ENCODE measurements at regions not wholly inside any gene's neighbourhood (a gene's known extent, or its start where the extent isn't known, plus 50 kb on each side); places are given as distances from the start of the nearest gene placed in this dataset.

- Mint-ChIP-seq H3K9me3 (no peaks in the 10 kb centered on the region), H3K36me3 (ENCODE audit: low read depth) (no peaks in the 10 kb centered on the region), H3K4me1 (ENCODE audit: low read depth) (peaks cover 4% of the 10 kb centered on the region), H3K4me3 (no peak overlapping the region), H3K27ac (no peak overlapping the region), H3K27me3 (ENCODE audit: low read depth) (no peaks in the 10 kb centered on the region)
- DNase-seq (ENCODE audit: low spot score): no peak
Observed at GRCh38 chr13:74919914-74920313, 562.1 kb downstream of the TBC1D4 start.

- Mint-ChIP-seq H3K4me1 (ENCODE audit: low read depth) (no peaks in the 10 kb centered on the region), H3K9me3 (no peaks in the 10 kb centered on the region), H3K27me3 (ENCODE audit: low read depth) (no peaks in the 10 kb centered on the region), H3K27ac (no peak overlapping the region), H3K36me3 (ENCODE audit: low read depth) (no peaks in the 10 kb centered on the region), H3K4me3 (no peak overlapping the region)
- DNase-seq (ENCODE audit: low spot score): no peak
Observed at GRCh38 chr13:74912898-74913297, 569.1 kb downstream of the TBC1D4 start.

- Mint-ChIP-seq H3K4me3 (no peak overlapping the region), H3K36me3 (ENCODE audit: low read depth) (no peaks in the 10 kb centered on the region), H3K4me1 (ENCODE audit: low read depth) (no peaks in the 10 kb centered on the region), H3K9me3 (no peaks in the 10 kb centered on the region), H3K27ac (no peak overlapping the region), H3K27me3 (ENCODE audit: low read depth) (no peaks in the 10 kb centered on the region)
- DNase-seq (ENCODE audit: low spot score): no peak
Observed at GRCh38 chr13:74910415-74910814, 571.6 kb downstream of the TBC1D4 start.

GRCh38 chr13:74907788-74908187 is 574.2 kb downstream of the TBC1D4 start:
- no peak overlapping the region for H3K27ac Mint-ChIP-seq
- DNase-seq (ENCODE audit: low spot score): no peak
- no peaks in the 10 kb centered on the region for H3K4me1 Mint-ChIP-seq (ENCODE audit: low read depth)
- H3K36me3 Mint-ChIP-seq (ENCODE audit: low read depth): no peaks in the 10 kb centered on the region
- no peaks in the 10 kb centered on the region for H3K9me3 Mint-ChIP-seq
- no peak overlapping the region for H3K4me3 Mint-ChIP-seq
- no peaks in the 10 kb centered on the region for H3K27me3 Mint-ChIP-seq (ENCODE audit: low read depth)

- Mint-ChIP-seq H3K9me3 (no peaks in the 10 kb centered on the region), H3K27me3 (ENCODE audit: low read depth) (no peaks in the 10 kb centered on the region), H3K36me3 (ENCODE audit: low read depth) (no peaks in the 10 kb centered on the region), H3K4me1 (ENCODE audit: low read depth) (no peaks in the 10 kb centered on the region), H3K27ac (no peak overlapping the region), H3K4me3 (no peak overlapping the region)
- DNase-seq (ENCODE audit: low spot score): no peak
Observed at GRCh38 chr13:74904556-74904955, 577.4 kb downstream of the TBC1D4 start.

GRCh38 chr13:74895042-74895796 is 586.8 kb downstream of the TBC1D4 start:
- Mint-ChIP-seq H3K4me3 (no peak overlapping the region), H3K27me3 (ENCODE audit: low read depth) (no peaks in the 10 kb centered on the region), H3K9me3 (no peaks in the 10 kb centered on the region), H3K27ac (no peak overlapping the region), H3K4me1 (ENCODE audit: low read depth) (no peaks in the 10 kb centered on the region), H3K36me3 (ENCODE audit: low read depth) (no peaks in the 10 kb centered on the region)
- no peak for DNase-seq (ENCODE audit: low spot score)

- no peaks in the 10 kb centered on the region for H3K36me3 Mint-ChIP-seq (ENCODE audit: low read depth)
- no peaks in the 10 kb centered on the region for H3K4me1 Mint-ChIP-seq (ENCODE audit: low read depth)
- H3K9me3 Mint-ChIP-seq: no peaks in the 10 kb centered on the region
- no peak for DNase-seq (ENCODE audit: low spot score)
- no peaks in the 10 kb centered on the region for H3K27me3 Mint-ChIP-seq (ENCODE audit: low read depth)
- no peak overlapping the region for H3K27ac Mint-ChIP-seq
- no peak overlapping the region for H3K4me3 Mint-ChIP-seq
Observed at GRCh38 chr13:74892096-74892495, 589.9 kb downstream of the TBC1D4 start.

- H3K36me3 Mint-ChIP-seq (ENCODE audit: low read depth): no peaks in the 10 kb centered on the region
- no peak overlapping the region for H3K27ac Mint-ChIP-seq
- H3K27me3 Mint-ChIP-seq (ENCODE audit: low read depth): no peaks in the 10 kb centered on the region
- no peak for DNase-seq (ENCODE audit: low spot score)
- H3K4me1 Mint-ChIP-seq (ENCODE audit: low read depth): no peaks in the 10 kb centered on the region
- no peaks in the 10 kb centered on the region for H3K9me3 Mint-ChIP-seq
- H3K4me3 Mint-ChIP-seq: no peak overlapping the region
Observed at GRCh38 chr13:74891610-74892009, 590.4 kb downstream of the TBC1D4 start.

GRCh38 chr13:74889321-74889720 is 592.6 kb downstream of the TBC1D4 start:
- no peaks in the 10 kb centered on the region for H3K36me3 Mint-ChIP-seq (ENCODE audit: low read depth)
- H3K27me3 Mint-ChIP-seq (ENCODE audit: low read depth): no peaks in the 10 kb centered on the region
- no peaks in the 10 kb centered on the region for H3K9me3 Mint-ChIP-seq
- no peak overlapping the region for H3K27ac Mint-ChIP-seq
- DNase-seq (ENCODE audit: low spot score): no peak
- H3K4me1 Mint-ChIP-seq (ENCODE audit: low read depth): no peaks in the 10 kb centered on the region
- no peak overlapping the region for H3K4me3 Mint-ChIP-seq

- no peak for DNase-seq (ENCODE audit: low spot score)
- no peak overlapping the region for H3K27ac Mint-ChIP-seq
- no peaks in the 10 kb centered on the region for H3K36me3 Mint-ChIP-seq (ENCODE audit: low read depth)
- no peaks in the 10 kb centered on the region for H3K4me1 Mint-ChIP-seq (ENCODE audit: low read depth)
- no peaks in the 10 kb centered on the region for H3K9me3 Mint-ChIP-seq
- no peak overlapping the region for H3K4me3 Mint-ChIP-seq
- no peaks in the 10 kb centered on the region for H3K27me3 Mint-ChIP-seq (ENCODE audit: low read depth)
Observed at GRCh38 chr13:74886502-74886901, 595.5 kb downstream of the TBC1D4 start.

- DNase-seq (ENCODE audit: low spot score): no peak
- Mint-ChIP-seq H3K4me3 (no peak overlapping the region), H3K27me3 (ENCODE audit: low read depth) (no peaks in the 10 kb centered on the region), H3K4me1 (ENCODE audit: low read depth) (no peaks in the 10 kb centered on the region), H3K27ac (no peak overlapping the region), H3K36me3 (ENCODE audit: low read depth) (no peaks in the 10 kb centered on the region), H3K9me3 (no peaks in the 10 kb centered on the region)
Observed at GRCh38 chr13:74883834-74884233, 598.1 kb downstream of the TBC1D4 start.

GRCh38 chr13:74871369-74872070 is 610.4 kb downstream of the TBC1D4 start:
- H3K4me3 Mint-ChIP-seq: no peak overlapping the region
- peaks cover 3% of the 10 kb centered on the region for H3K9me3 Mint-ChIP-seq
- no peak for DNase-seq (ENCODE audit: low spot score)
- no peaks in the 10 kb centered on the region for H3K27me3 Mint-ChIP-seq (ENCODE audit: low read depth)
- H3K4me1 Mint-ChIP-seq (ENCODE audit: low read depth): no peaks in the 10 kb centered on the region
- no peak overlapping the region for H3K27ac Mint-ChIP-seq
- no peaks in the 10 kb centered on the region for H3K36me3 Mint-ChIP-seq (ENCODE audit: low read depth)

GRCh38 chr13:74870865-74871264 is 611.1 kb downstream of the TBC1D4 start:
- H3K4me1 Mint-ChIP-seq (ENCODE audit: low read depth): no peaks in the 10 kb centered on the region
- no peak overlapping the region for H3K27ac Mint-ChIP-seq
- no peak overlapping the region for H3K4me3 Mint-ChIP-seq
- no peaks in the 10 kb centered on the region for H3K36me3 Mint-ChIP-seq (ENCODE audit: low read depth)
- no peaks in the 10 kb centered on the region for H3K27me3 Mint-ChIP-seq (ENCODE audit: low read depth)
- H3K9me3 Mint-ChIP-seq: peaks cover 3% of the 10 kb centered on the region
- no peak for DNase-seq (ENCODE audit: low spot score)

- H3K4me3 Mint-ChIP-seq: no peak overlapping the region
- peaks cover 3% of the 10 kb centered on the region for H3K9me3 Mint-ChIP-seq
- H3K36me3 Mint-ChIP-seq (ENCODE audit: low read depth): no peaks in the 10 kb centered on the region
- no peak for DNase-seq (ENCODE audit: low spot score)
- no peaks in the 10 kb centered on the region for H3K4me1 Mint-ChIP-seq (ENCODE audit: low read depth)
- H3K27me3 Mint-ChIP-seq (ENCODE audit: low read depth): no peaks in the 10 kb centered on the region
- H3K27ac Mint-ChIP-seq: no peak overlapping the region
Observed at GRCh38 chr13:74869846-74870245, 612.1 kb downstream of the TBC1D4 start.

GRCh38 chr13:74868049-74868448 is 613.9 kb downstream of the TBC1D4 start:
- Mint-ChIP-seq H3K4me3 (no peak overlapping the region), H3K36me3 (ENCODE audit: low read depth) (no peaks in the 10 kb centered on the region), H3K9me3 (peaks cover 3% of the 10 kb centered on the region), H3K4me1 (ENCODE audit: low read depth) (no peaks in the 10 kb centered on the region), H3K27me3 (ENCODE audit: low read depth) (no peaks in the 10 kb centered on the region), H3K27ac (no peak overlapping the region)
- no peak for DNase-seq (ENCODE audit: low spot score)

All from T-helper 2 cell treated with Interferon-gamma antibody and Interleukin-4, amounts not matched to agents 5 μg/mL and 100 μg/mL, for 36 hours (primary cell).